Astrocyte (in vitro differentiated cells and primary cell): ENCODE measurements at regions not wholly inside any gene's neighbourhood (a gene's known extent, or its start where the extent isn't known, plus 50 kb on each side); places are given as distances from the start of the nearest gene placed in this dataset.

Experiments
- DNase-seq: peaks from one replicate; pipeline ENCODE4 v3.0.0-alpha.2; 2010; ENCODE audit warnings: low read depth
- FAIRE-seq: peaks from 2 replicates; lab custom pipeline; 2011; peaks lifted over from hg19 to GRCh38; lab: Jason Lieb, UNC
- H2AFZ ChIP-seq: 2 replicates; pipeline ENCODE4 v1.6.0; 2012; ENCODE audit warnings: low read depth, low read length, inconsistent platforms
- H3K27ac ChIP-seq: 2 replicates; pipeline ENCODE4 v1.5.1; 2011; ENCODE audit warnings: low read depth, low read length, inconsistent platforms
- H3K27me3 ChIP-seq: 2 replicates; pipeline ENCODE4 v1.6.0; 2011; ENCODE audit warnings: low read length, inconsistent platforms; ENCODE audit not compliant: insufficient read depth
- H3K36me3 ChIP-seq: 2 replicates; pipeline ENCODE4 v1.5.1; 2011; ENCODE audit warnings: low read length, inconsistent platforms; ENCODE audit not compliant: insufficient read depth
- H3K4me1 ChIP-seq: 2 replicates; pipeline ENCODE4 v1.5.1; 2011; ENCODE audit warnings: low read length, inconsistent platforms; ENCODE audit not compliant: insufficient read depth
- H3K4me2 ChIP-seq: 2 replicates; pipeline ENCODE4 v1.6.0; 2012; ENCODE audit warnings: low read length, inconsistent platforms
- H3K4me3 ChIP-seq: 2 replicates; pipeline ENCODE4 v1.5.1; 2011; ENCODE audit warnings: low read depth, mild to moderate bottlenecking, low read length, inconsistent platforms; ENCODE audit not compliant: insufficient read depth
- H3K79me2 ChIP-seq: 2 replicates; pipeline ENCODE4 v1.6.0; 2012; ENCODE audit warnings: mild to moderate bottlenecking, low read length, inconsistent platforms; ENCODE audit not compliant: insufficient read depth
- H3K9ac ChIP-seq: 2 replicates; pipeline ENCODE4 v1.6.0; 2012; ENCODE audit warnings: mild to moderate bottlenecking, low read length, inconsistent platforms
- H3K9me3 ChIP-seq: 2 replicates; pipeline ENCODE4 v1.5.1; 2012; ENCODE audit warnings: low read depth, mild to moderate bottlenecking, low read length, inconsistent platforms; ENCODE audit not compliant: insufficient read depth
- H4K20me1 ChIP-seq: 2 replicates; pipeline ENCODE4 v1.6.0; 2012; ENCODE audit warnings: low read length, inconsistent platforms; ENCODE audit not compliant: insufficient read depth
- H3K27ac Mint-ChIP-seq: one replicate; pipeline ENCODE4 v1.8.0; 2021; ENCODE audit warnings: mild to moderate bottlenecking, mixed read lengths; ENCODE audit not compliant: unreplicated experiment
- H3K27me3 Mint-ChIP-seq: one replicate; pipeline ENCODE4 v1.8.0; 2021; ENCODE audit warnings: low read depth, mixed read lengths; ENCODE audit not compliant: unreplicated experiment
- H3K36me3 Mint-ChIP-seq: one replicate; pipeline ENCODE4 v1.8.0; 2021; ENCODE audit warnings: low read depth, mixed read lengths; ENCODE audit not compliant: unreplicated experiment
- H3K4me1 Mint-ChIP-seq: one replicate; pipeline ENCODE4 v1.8.0; 2021; ENCODE audit warnings: low read depth, mixed read lengths; ENCODE audit not compliant: unreplicated experiment
- H3K4me3 Mint-ChIP-seq: one replicate; pipeline ENCODE4 v1.8.0; 2021; ENCODE audit warnings: mild to moderate bottlenecking, moderate library complexity, mixed read lengths; ENCODE audit not compliant: unreplicated experiment
- H3K9me3 Mint-ChIP-seq: one replicate; pipeline ENCODE4 v1.8.0; 2021; ENCODE audit warnings: mild to moderate bottlenecking, mixed read lengths; ENCODE audit not compliant: unreplicated experiment
- EZH2 ChIP-seq: IDR thresholded peaks from 2 replicates; pipeline ENCODE4 v1.6.1; 2012; ENCODE audit warnings: mild to moderate bottlenecking, low read length, inconsistent platforms; ENCODE audit not compliant: insufficient read depth
- TF ChIP-seq, protein P1 (sequence below): IDR thresholded peaks from 2 replicates; pipeline ENCODE4 v1.5.1; 2011; ENCODE audit warnings: low read depth, mild to moderate bottlenecking, inconsistent platforms, low read length, moderate library complexity; ENCODE audit not compliant: insufficient read depth

DNA sequence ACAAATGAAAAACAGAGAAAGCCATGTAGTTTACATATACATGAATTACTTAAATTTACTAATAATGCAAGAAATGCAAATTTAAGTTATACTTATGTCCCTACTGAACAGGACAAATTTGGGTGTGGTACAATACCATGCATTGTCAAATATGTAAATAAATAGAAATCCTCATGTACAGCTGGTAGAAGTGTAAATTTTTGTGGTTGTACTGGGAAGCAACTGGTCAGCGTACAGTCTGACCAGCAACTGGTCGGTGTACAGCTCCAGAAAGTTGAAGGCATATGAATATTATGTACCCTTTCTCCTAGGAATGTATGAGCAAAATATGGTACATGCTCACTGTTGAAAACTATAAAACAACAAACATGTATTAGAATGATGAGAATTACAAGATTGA lies 93.9 kb upstream of the TMEM106B start:
- no peak overlapping the region for H3K27ac ChIP-seq
- H3K36me3 Mint-ChIP-seq: no peaks in the 10 kb centered on the region
- no peak overlapping the region for H3K27ac Mint-ChIP-seq
- DNase-seq: no peak
- H4K20me1 ChIP-seq: no peaks in the 10 kb centered on the region
- FAIRE-seq: no peak
- no peaks in the 10 kb centered on the region for H3K9me3 ChIP-seq
- no peak overlapping the region for H2AFZ ChIP-seq
- H3K9me3 Mint-ChIP-seq: peaks cover under 1% of the 10 kb centered on the region
- no peak overlapping the region for H3K4me2 ChIP-seq
- H3K27me3 Mint-ChIP-seq: peaks cover 5% of the 10 kb centered on the region
- H3K36me3 ChIP-seq: no peaks in the 10 kb centered on the region
- no peaks in the 10 kb centered on the region for H3K79me2 ChIP-seq
- no peaks in the 10 kb centered on the region for H3K4me1 Mint-ChIP-seq
- no peaks in the 10 kb centered on the region for H3K4me1 ChIP-seq
- H3K4me3 ChIP-seq: no peak overlapping the region
- H3K4me3 Mint-ChIP-seq: no peak overlapping the region
- no peaks in the 10 kb centered on the region for H3K27me3 ChIP-seq
- no peak overlapping the region for H3K9ac ChIP-seq
- TF ChIP-seq EZH2: no peak
- TF ChIP-seq, protein P1, sequence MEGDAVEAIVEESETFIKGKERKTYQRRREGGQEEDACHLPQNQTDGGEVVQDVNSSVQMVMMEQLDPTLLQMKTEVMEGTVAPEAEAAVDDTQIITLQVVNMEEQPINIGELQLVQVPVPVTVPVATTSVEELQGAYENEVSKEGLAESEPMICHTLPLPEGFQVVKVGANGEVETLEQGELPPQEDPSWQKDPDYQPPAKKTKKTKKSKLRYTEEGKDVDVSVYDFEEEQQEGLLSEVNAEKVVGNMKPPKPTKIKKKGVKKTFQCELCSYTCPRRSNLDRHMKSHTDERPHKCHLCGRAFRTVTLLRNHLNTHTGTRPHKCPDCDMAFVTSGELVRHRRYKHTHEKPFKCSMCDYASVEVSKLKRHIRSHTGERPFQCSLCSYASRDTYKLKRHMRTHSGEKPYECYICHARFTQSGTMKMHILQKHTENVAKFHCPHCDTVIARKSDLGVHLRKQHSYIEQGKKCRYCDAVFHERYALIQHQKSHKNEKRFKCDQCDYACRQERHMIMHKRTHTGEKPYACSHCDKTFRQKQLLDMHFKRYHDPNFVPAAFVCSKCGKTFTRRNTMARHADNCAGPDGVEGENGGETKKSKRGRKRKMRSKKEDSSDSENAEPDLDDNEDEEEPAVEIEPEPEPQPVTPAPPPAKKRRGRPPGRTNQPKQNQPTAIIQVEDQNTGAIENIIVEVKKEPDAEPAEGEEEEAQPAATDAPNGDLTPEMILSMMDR: no peak

DNA sequence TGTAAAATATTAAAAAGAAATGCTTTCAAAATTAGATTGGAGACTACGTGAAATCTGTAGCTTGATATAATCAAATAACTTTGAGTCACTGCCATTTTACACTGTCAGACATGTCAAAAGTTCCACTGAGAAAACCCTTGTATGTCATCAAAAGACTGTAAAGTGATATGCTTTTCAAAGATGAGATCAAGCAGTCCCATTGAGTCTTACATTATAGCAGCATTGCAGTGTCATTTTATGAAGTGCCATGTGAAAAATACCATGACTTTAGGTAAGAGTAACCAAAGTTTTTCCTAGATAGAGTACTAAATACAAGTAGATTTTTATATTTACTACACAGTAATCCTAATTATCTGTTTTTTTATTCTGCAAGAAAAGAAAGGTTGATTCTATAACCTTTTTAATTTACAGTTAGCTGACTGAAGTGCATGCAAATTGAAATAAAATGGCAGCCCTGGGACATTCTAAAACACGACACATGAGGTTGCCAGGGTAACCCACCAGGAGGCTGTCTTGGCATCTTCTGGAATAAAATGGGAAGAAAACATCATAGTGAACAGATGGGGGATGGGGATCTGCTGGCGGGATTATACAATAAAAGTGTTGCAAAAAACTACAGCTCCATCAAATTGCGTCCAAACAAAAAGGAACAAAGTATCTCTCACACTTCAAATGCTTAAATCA lies 91.3 kb upstream of the TMEM106B start:
- TF ChIP-seq EZH2: no peak
- TF ChIP-seq, protein P1: no peak
- no peaks in the 10 kb centered on the region for H3K36me3 ChIP-seq
- H3K27me3 ChIP-seq: no peaks in the 10 kb centered on the region
- no peaks in the 10 kb centered on the region for H3K9me3 ChIP-seq
- H3K9me3 Mint-ChIP-seq: no peaks in the 10 kb centered on the region
- H3K4me3 Mint-ChIP-seq: no peak overlapping the region
- no peaks in the 10 kb centered on the region for H3K27me3 Mint-ChIP-seq
- no peaks in the 10 kb centered on the region for H3K4me1 Mint-ChIP-seq
- H4K20me1 ChIP-seq: no peaks in the 10 kb centered on the region
- H3K4me2 ChIP-seq: no peak overlapping the region
- no peaks in the 10 kb centered on the region for H3K36me3 Mint-ChIP-seq
- FAIRE-seq (no peak), DNase-seq (no peak)
- H2AFZ ChIP-seq: no peak overlapping the region
- H3K27ac ChIP-seq: no peak overlapping the region
- H3K4me3 ChIP-seq: no peak overlapping the region
- no peaks in the 10 kb centered on the region for H3K79me2 ChIP-seq
- no peak overlapping the region for H3K9ac ChIP-seq
- no peak overlapping the region for H3K27ac Mint-ChIP-seq
- no peaks in the 10 kb centered on the region for H3K4me1 ChIP-seq

DNA sequence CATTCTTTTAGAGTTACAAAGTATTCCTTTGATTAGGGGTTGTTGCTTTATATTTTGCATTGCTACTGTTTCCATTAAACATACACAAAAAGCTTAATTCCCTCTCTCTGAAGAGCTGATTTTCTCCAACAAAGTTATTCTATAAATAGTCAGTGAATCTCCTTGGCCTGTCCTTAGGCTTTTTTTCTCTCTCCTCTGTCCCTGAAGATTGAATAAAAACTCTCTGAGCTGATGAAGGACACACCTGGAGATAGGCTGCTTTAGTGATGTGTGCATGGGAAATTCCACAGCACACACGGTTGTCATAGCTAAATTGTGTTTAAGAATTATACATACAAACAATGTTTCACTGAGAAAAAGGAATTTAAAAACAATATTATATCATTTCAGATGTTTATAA lies 90.5 kb upstream of the TMEM106B start:
- Histone ChIP-seq H3K27me3 (no peaks in the 10 kb centered on the region), H3K36me3 (no peaks in the 10 kb centered on the region), H4K20me1 (no peaks in the 10 kb centered on the region), H3K4me2 (no peak overlapping the region), H3K27ac (no peak overlapping the region), H2AFZ (no peak overlapping the region), H3K79me2 (no peaks in the 10 kb centered on the region), H3K9ac (no peak overlapping the region), H3K9me3 (no peaks in the 10 kb centered on the region), H3K4me1 (no peaks in the 10 kb centered on the region), H3K4me3 (no peak overlapping the region)
- H3K36me3 Mint-ChIP-seq: no peaks in the 10 kb centered on the region
- FAIRE-seq: no peak
- DNase-seq: no peak
- H3K4me1 Mint-ChIP-seq: no peaks in the 10 kb centered on the region
- TF ChIP-seq, protein P1: no peak
- no peak for TF ChIP-seq EZH2
- no peaks in the 10 kb centered on the region for H3K9me3 Mint-ChIP-seq
- H3K27me3 Mint-ChIP-seq: no peaks in the 10 kb centered on the region
- H3K4me3 Mint-ChIP-seq: no peak overlapping the region
- H3K27ac Mint-ChIP-seq: no peak overlapping the region
